IMR-90 (cell line): ENCODE measurements at regions not wholly inside any gene's neighbourhood (a gene's known extent, or its start where the extent isn't known, plus 50 kb on each side); places are given as distances from the start of the nearest gene placed in this dataset.

Experiments used
- ATAC-seq: fragments of 200-7000 bp; cut with Tn5 transposase; 2 replicates; pipeline ENCODE4 v1.9.1; 2020; ENCODE audit warnings: low read depth, mild to moderate bottlenecking, moderate library complexity
- BruUV-seq: library from RNA; stranded (reverse); fragments of 400-500 nt; replicated peaks from 2 replicates; lab custom pipeline; 2021; lab: Mats Ljungman, UMichigan
- CTCF ChIA-PET: fragments of 300-600 bp; formaldehyde crosslinking; extraction: SDS; loops from one replicate; lab custom pipeline; 2021; ENCODE audit warnings: antibody characterized with exemption; lab: Yijun Ruan, JAX
- POLR2A ChIA-PET: fragments of 300-600 bp; sonication (Branson Sonifier 250); formaldehyde crosslinking; loops from one replicate; lab custom pipeline; 2022; ENCODE audit warnings: antibody characterized with exemption; ENCODE audit not compliant: unreplicated experiment; lab: Charles Lee
- DNase-seq: peaks from one replicate; pipeline ENCODE4 v3.0.0; 2013
- H2AFZ ChIP-seq: replicated peaks from 2 replicates; pipeline ENCODE3; 2013; ENCODE audit warnings: low read length, mild to moderate bottlenecking; ENCODE audit not compliant: poor library complexity
- H2AK5ac ChIP-seq: 2 replicates; pipeline ENCODE4 v1.6.1; 2013; ENCODE audit warnings: low read depth, low read length, inconsistent platforms
- H2AK9ac ChIP-seq: replicated peaks from 2 replicates; pipeline ENCODE3; 2013; ENCODE audit warnings: mild to moderate bottlenecking, low read depth, low read length, moderate library complexity; ENCODE audit not compliant: poor library complexity
- H2BK120ac ChIP-seq: 2 replicates; pipeline ENCODE4 v1.6.1; 2013; ENCODE audit warnings: low read depth, low read length, inconsistent platforms
- H2BK15ac ChIP-seq: 3 replicates; pipeline ENCODE4 v1.6.1; 2013; ENCODE audit warnings: low read depth, low read length, inconsistent platforms
- H2BK20ac ChIP-seq: 2 replicates; pipeline ENCODE4 v1.6.1; 2013; ENCODE audit warnings: low read depth, mild to moderate bottlenecking, inconsistent platforms, low read length, moderate library complexity
- H2BK5ac ChIP-seq: 2 replicates; pipeline ENCODE4 v1.6.1; 2013; ENCODE audit warnings: mild to moderate bottlenecking, low read depth, low read length, inconsistent platforms; ENCODE audit not compliant: poor library complexity, severe bottlenecking
- H3K14ac ChIP-seq: replicated peaks from 2 replicates; pipeline ENCODE4 v1.6.1; 2013; ENCODE audit warnings: low read depth, low read length, inconsistent platforms
- H3K18ac ChIP-seq: 2 replicates; pipeline ENCODE4 v1.6.1; 2013; ENCODE audit warnings: low read depth, low read length, control low read depth
- H3K23ac ChIP-seq: 2 replicates; pipeline ENCODE4 v1.6.1; 2013; ENCODE audit warnings: low read depth, low read length, inconsistent platforms
- H3K27ac ChIP-seq: 2 replicates; pipeline ENCODE4 v1.5.1; 2013; ENCODE audit warnings: mild to moderate bottlenecking, control low read depth, low read length; ENCODE audit not compliant: insufficient read depth
- H3K27me3 ChIP-seq: 2 replicates; pipeline ENCODE4 v1.6.1; 2013; ENCODE audit warnings: low read length; ENCODE audit not compliant: control insufficient read depth, insufficient read depth
- H3K36me3 ChIP-seq: 2 replicates; pipeline ENCODE4 v1.6.1; 2013; ENCODE audit warnings: low read length, mixed read lengths; ENCODE audit not compliant: control insufficient read depth, insufficient read depth
- H3K4ac ChIP-seq: 2 replicates; pipeline ENCODE4 v1.6.1; 2013; ENCODE audit warnings: low read depth, low read length, inconsistent platforms
- H3K4me1 ChIP-seq: 2 replicates; pipeline ENCODE4 v1.6.1; 2013; ENCODE audit warnings: low read length, mixed read lengths; ENCODE audit not compliant: control insufficient read depth, insufficient read depth
- H3K4me2 ChIP-seq: 2 replicates; pipeline ENCODE4 v1.6.1; 2013; ENCODE audit warnings: low read depth, mild to moderate bottlenecking, control low read depth, low read length, moderate library complexity
- H3K4me3 ChIP-seq: 2 replicates; pipeline ENCODE4 v1.5.1; 2013; ENCODE audit warnings: low read depth, mild to moderate bottlenecking, control low read depth, low read length, moderate library complexity; ENCODE audit not compliant: insufficient read depth
- H3K56ac ChIP-seq: 2 replicates; pipeline ENCODE4 v1.6.1; 2013; ENCODE audit warnings: low read length, inconsistent platforms; ENCODE audit not compliant: insufficient read depth; ENCODE audit errors: extremely low read depth
- H3K79me1 ChIP-seq, 2 experiments: 2 replicates each; pipeline ENCODE4 v1.6.1; 2013; ENCODE audit warnings: low read length in 2 of 2, inconsistent platforms in 1 of 2, low read depth in 1 of 2
- H3K9ac ChIP-seq: 2 replicates; pipeline ENCODE4 v1.6.1; 2013; ENCODE audit warnings: low read depth, low read length, control low read depth
- H3K9me1 ChIP-seq: 2 replicates; pipeline ENCODE4 v1.6.1; 2013; ENCODE audit warnings: low read length, inconsistent platforms; ENCODE audit not compliant: insufficient read depth
- H3K9me3 ChIP-seq: 2 replicates; pipeline ENCODE4 v1.6.1; 2013; ENCODE audit warnings: low read length; ENCODE audit not compliant: control insufficient read depth, insufficient read depth
- H4K20me1 ChIP-seq: 2 replicates; pipeline ENCODE4 v1.6.1; 2013; ENCODE audit warnings: low read length, inconsistent platforms; ENCODE audit not compliant: insufficient read depth
- H4K5ac ChIP-seq: 2 replicates; pipeline ENCODE4 v1.6.1; 2013; ENCODE audit warnings: mild to moderate bottlenecking, low read depth, low read length, control low read depth
- H4K8ac ChIP-seq, 2 experiments: 2 replicates each; pipeline ENCODE4 v1.6.1; 2013; ENCODE audit warnings: low read depth in 2 of 2, low read length in 2 of 2, control low read depth in 1 of 2, inconsistent platforms in 1 of 2
- H4K91ac ChIP-seq: 2 replicates; pipeline ENCODE4 v1.6.1; 2013; ENCODE audit warnings: low read depth, low read length, inconsistent platforms; ENCODE audit not compliant: insufficient read depth
- BHLHE40 ChIP-seq: fragments of 150-350 bp; IDR thresholded peaks from 2 replicates; pipeline ENCODE4 v1.6.1; 2016; ENCODE audit warnings: mild to moderate bottlenecking, low read depth, low read length
- CEBPB ChIP-seq: IDR thresholded peaks from 2 replicates; pipeline ENCODE4 v1.6.1; 2012; ENCODE audit warnings: low read depth, low read length, improper control_type of control experiment
- CHD1 ChIP-seq: IDR thresholded peaks from 2 replicates; pipeline ENCODE4 v1.6.1; 2012; ENCODE audit warnings: low read depth, low read length, improper control_type of control experiment
- CTCF ChIP-seq: conservative IDR thresholded peaks from 2 replicates; pipeline ENCODE4 v1.5.1; 2012; ENCODE audit warnings: mild to moderate bottlenecking, low read depth, low read length, improper control_type of control experiment
- ELK1 ChIP-seq: fragments of 150-350 bp; IDR thresholded peaks from 2 replicates; pipeline ENCODE4 v1.6.1; 2016; ENCODE audit warnings: low read depth, mild to moderate bottlenecking, low read length, moderate library complexity, borderline replicate concordance
- FOS ChIP-seq: fragments of 150-350 bp; IDR thresholded peaks from 2 replicates; pipeline ENCODE4 v1.6.1; 2016; ENCODE audit warnings: low read depth, low read length
- MAFK ChIP-seq: IDR thresholded peaks from 2 replicates; pipeline ENCODE4 v1.6.1; 2012; ENCODE audit warnings: low read depth, low read length, improper control_type of control experiment
- MAZ ChIP-seq: IDR thresholded peaks from 2 replicates; pipeline ENCODE4 v1.6.1; 2012; ENCODE audit warnings: low read depth, mild to moderate bottlenecking, low read length, improper control_type of control experiment, moderate library complexity, borderline replicate concordance
- MXI1 ChIP-seq: IDR thresholded peaks from 2 replicates; pipeline ENCODE4 v1.6.1; 2012; ENCODE audit warnings: low read depth, mild to moderate bottlenecking, low read length, moderate library complexity, borderline replicate concordance
- NFE2L2 ChIP-seq: fragments of 150-350 bp; IDR thresholded peaks from 2 replicates; pipeline ENCODE4 v1.6.1; 2016; ENCODE audit warnings: low read depth, mild to moderate bottlenecking, low read length
- POLR2A ChIP-seq: IDR thresholded peaks from 2 replicates; pipeline ENCODE4 v1.6.1; 2012; ENCODE audit warnings: mild to moderate bottlenecking, low read depth, low read length
- RAD21 ChIP-seq: IDR thresholded peaks from 2 replicates; pipeline ENCODE4 v1.6.1; 2012; ENCODE audit warnings: low read length, improper control_type of control experiment
- RCOR1 ChIP-seq: IDR thresholded peaks from 2 replicates; pipeline ENCODE4 v1.6.1; 2012; ENCODE audit warnings: mild to moderate bottlenecking, low read length, improper control_type of control experiment; ENCODE audit not compliant: insufficient replicate concordance
- RFX5 ChIP-seq: IDR thresholded peaks from 2 replicates; pipeline ENCODE4 v1.8.0; 2012; ENCODE audit warnings: low read depth, mild to moderate bottlenecking, low read length, moderate library complexity
- SMC3 ChIP-seq: fragments of 150-350 bp; IDR thresholded peaks from 2 replicates; pipeline ENCODE4 v1.6.1; 2016; ENCODE audit warnings: low read depth, mild to moderate bottlenecking, antibody characterized with exemption, low read length, moderate library complexity
- USF2 ChIP-seq: fragments of 150-350 bp; IDR thresholded peaks from 2 replicates; pipeline ENCODE4 v1.6.1; 2017; ENCODE audit warnings: mild to moderate bottlenecking, antibody characterized with exemption, low read length, low read depth
- WGBS, 2 experiments: methylation state at CpG; one replicate each; pipeline versions ENCODE4 v1.1.5 to v1.1.7; 2013; ENCODE audit warnings: missing lambda C conversion rate in 2 of 2; ENCODE audit not compliant: insufficient read length in 1 of 2; ENCODE audit errors: extremely low coverage in 2 of 2; 5-methylcytosine and 5-hydroxymethylcytosine counted together
- dilution Hi-C: fragments of 300-500 bp; cut with HindIII; formaldehyde crosslinking; loops from one replicate; pipeline ENCODE4 v1.14.3; 2018; ENCODE audit warnings: low sequenced_read_pairs; ENCODE audit not compliant: unreplicated experiment
- in situ Hi-C: fragments of 300-500 bp; cut with MboI; formaldehyde crosslinking; loops from 3 replicates; pipeline ENCODE4 v1.14.3; 2019; ENCODE audit warnings: low sequenced_read_pairs, inconsistent platforms, mixed read lengths
- intact Hi-C: fragments of 100-400 bp; cut with micrococcal nuclease; formaldehyde crosslinking; loops from 2 replicates; pipeline ENCODE4 v1.10.0; 2022

GRCh38 chr20:52031206-52031562 is 160.4 kb downstream of the ZFP64 start:
- H3K36me3 ChIP-seq: no peaks in the 10 kb centered on the region
- H3K27me3 ChIP-seq: no peaks in the 10 kb centered on the region
- H4K20me1 ChIP-seq: no peaks in the 10 kb centered on the region
- peak overlapping the region; percentile 88 for H3K14ac ChIP-seq
- H3K56ac ChIP-seq: peak overlapping the region; percentile 72
- peak overlapping the region; percentile 91 for H4K5ac ChIP-seq
- H2BK5ac ChIP-seq: peak overlapping the region; percentile 97
- DNase-seq (peak; percentile 69), ATAC-seq (peak; percentile 57; the same call in 1 of the 2 replicates)
- peak overlapping the region; percentile 83 to 87 for H4K8ac ChIP-seq
- H2AK5ac ChIP-seq: peak overlapping the region; percentile 86
- peaks cover 11% of the 10 kb centered on the region for H3K9me1 ChIP-seq
- H3K79me1 ChIP-seq: no peaks in the 10 kb centered on the region; a peak in 1 of 4 replicates
- peak overlapping the region; percentile 97 for H4K91ac ChIP-seq
- peak overlapping the region; percentile 98 for H2BK120ac ChIP-seq
- peak overlapping the region; percentile 92 for H3K18ac ChIP-seq
- dilution Hi-C loops: no loop called here
- peak overlapping the region; percentile 24; the same call in 1 of the 2 replicates for H3K9ac ChIP-seq
- H2AK9ac ChIP-seq: no peak overlapping the region
- no TSS peak for BruUV-seq
- ChIA-PET CTCF (no interaction called here), POLR2A (interaction anchor here (0.6 to 1.4 kb wide), 3 partner anchors 9 to 1030 kb away, joined by 3 to 14 read pairs (median 8); no protein-coding TSS in a partner anchor)
- H3K23ac ChIP-seq: peak overlapping the region; percentile 26; the same call in 1 of the 2 replicates
- no peak overlapping the region for H3K4me3 ChIP-seq
- peak overlapping the region; percentile 94 for H2BK20ac ChIP-seq
- H3K4me1 ChIP-seq: peaks cover 17% of the 10 kb centered on the region
- H3K27ac ChIP-seq: peak overlapping the region; percentile 96
- peak overlapping the region; percentile 86 for H3K4ac ChIP-seq
- WGBS, 2 experiments: no CpG with 5 or more reads among the region's 2 CpGs
- H2AFZ ChIP-seq: no peak overlapping the region
- H3K9me3 ChIP-seq: no peaks in the 10 kb centered on the region
- peak overlapping the region; percentile 26; the same call in 1 of the 3 replicates for H2BK15ac ChIP-seq
- intact Hi-C loops: no loop called here
- H3K4me2 ChIP-seq: peak overlapping the region; percentile 24
- in situ Hi-C loops: no loop called here
- no peak for TF ChIP-seq FOS
- TF ChIP-seq CEBPB: no peak
- TF ChIP-seq RCOR1: no peak
- no peak for TF ChIP-seq NFE2L2
- TF ChIP-seq MAFK: no peak
- TF ChIP-seq MXI1: no peak
- TF ChIP-seq RFX5: no peak
- TF ChIP-seq CHD1: no peak
- no peak for TF ChIP-seq POLR2A
- TF ChIP-seq RAD21: no peak
- TF ChIP-seq CTCF: no peak
- TF ChIP-seq USF2: no peak
- no peak for TF ChIP-seq MAZ
- no peak for TF ChIP-seq SMC3
- TF ChIP-seq BHLHE40: no peak
- no peak for TF ChIP-seq ELK1
